H1 (cell line): ENCODE measurements at regions not wholly inside any gene's neighbourhood (a gene's known extent, or its start where the extent isn't known, plus 50 kb on each side); places are given as distances from the start of the nearest gene placed in this dataset.

ENCODE experiments used
- CHD2 ChIP-seq: IDR thresholded peaks from 2 replicates; pipeline ENCODE4 v1.6.1; 2012; ENCODE audit warnings: low read length, improper control_type of control experiment
- CHD7 ChIP-seq: fragments of 300-600 bp; sonication (generic); IDR thresholded peaks from 2 replicates; pipeline ENCODE4 v1.7.1; 2012; ENCODE audit warnings: low read length, moderate library complexity, mild to moderate bottlenecking, inconsistent platforms; ENCODE audit not compliant: insufficient replicate concordance
- JUN ChIP-seq: IDR thresholded peaks from 2 replicates; pipeline ENCODE4 v1.6.1; 2011; ENCODE audit warnings: low read depth, mild to moderate bottlenecking, improper control_type of control experiment, low read length
- JUND ChIP-seq: IDR thresholded peaks from 2 replicates; pipeline ENCODE4 v1.6.1; 2011; ENCODE audit warnings: mild to moderate bottlenecking, improper control_type of control experiment, low read length
- NRF1 ChIP-seq: IDR thresholded peaks from 2 replicates; pipeline ENCODE4 v1.6.1; 2011; ENCODE audit warnings: mild to moderate bottlenecking, low read depth, low read length, improper control_type of control experiment
- RFX5 ChIP-seq: IDR thresholded peaks from 2 replicates; pipeline ENCODE4 v1.6.1; 2011; ENCODE audit warnings: low read depth, low read length, improper control_type of control experiment, borderline replicate concordance
- TAF7 ChIP-seq: optimal IDR thresholded peaks from 2 replicates; pipeline ENCODE3; 2011; ENCODE audit warnings: low read depth, mild to moderate bottlenecking, inconsistent platforms, low read length, moderate library complexity, borderline replicate concordance
- YY1 ChIP-seq: IDR thresholded peaks from 2 replicates; pipeline ENCODE4 v1.6.1; 2011; ENCODE audit warnings: low read depth, mild to moderate bottlenecking, low read length
- TF ChIP-seq, protein P1 (sequence below): IDR thresholded peaks from 2 replicates; pipeline ENCODE4 v1.6.1; 2012; ENCODE audit warnings: inconsistent platforms

DNA sequence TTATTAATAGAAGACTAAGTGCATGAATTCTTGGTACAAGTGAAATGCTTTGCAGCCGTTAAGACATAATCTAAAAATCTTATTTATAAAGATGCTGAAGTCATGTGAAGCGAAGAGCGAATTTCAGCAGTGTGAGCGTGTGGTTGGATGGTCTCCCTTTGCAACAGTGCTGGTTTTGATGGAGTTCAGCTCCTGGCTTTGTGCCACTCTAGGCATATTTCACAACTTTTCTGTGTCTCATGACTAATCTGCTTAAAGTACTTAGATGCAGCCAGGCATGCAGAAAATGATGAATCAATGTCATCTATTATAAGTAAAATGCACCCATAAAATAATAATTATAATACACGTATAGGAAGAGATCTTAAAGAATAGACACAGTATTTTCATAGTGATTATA, 107.2 kb upstream of the TCERG1L start (continued):
- TF ChIP-seq CHD7 (no peak), JUN (no peak), TAF7 (no peak), RFX5 (no peak), YY1 (no peak), NRF1 (no peak), JUND (no peak), CHD2 (no peak)
- TF ChIP-seq, protein P1, sequence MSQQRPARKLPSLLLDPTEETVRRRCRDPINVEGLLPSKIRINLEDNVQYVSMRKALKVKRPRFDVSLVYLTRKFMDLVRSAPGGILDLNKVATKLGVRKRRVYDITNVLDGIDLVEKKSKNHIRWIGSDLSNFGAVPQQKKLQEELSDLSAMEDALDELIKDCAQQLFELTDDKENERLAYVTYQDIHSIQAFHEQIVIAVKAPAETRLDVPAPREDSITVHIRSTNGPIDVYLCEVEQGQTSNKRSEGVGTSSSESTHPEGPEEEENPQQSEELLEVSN: no peak
- TF ChIP-seq, all 59 proteins: peak for 0
